ENCODE measurements at regions not wholly inside any gene's neighbourhood (a gene's known extent, or its start where the extent isn't known, plus 50 kb on each side); places are given as distances from the start of the nearest gene placed in this dataset.

GRCh38 chr5:110050640-110051345 lies 361.1 kb downstream of the MAN2A1 start:
- FAIRE-seq (no peak), DNase-seq (ENCODE audit: low read depth, low spot score) (no peak), ATAC-seq (no peak)
- ChIA-PET RAD21 (ENCODE audit: unreplicated experiment) (no interaction called here), POLR2A (no interaction called here), CTCF (interaction anchor here (0.7 kb wide), 1 partner anchor 629 kb away, joined by 3 read pairs; no protein-coding TSS in a partner anchor), SMC1A (ENCODE audit: uncharacterized antibody, unreplicated experiment) (interaction anchor here (1.3 kb wide), 1 partner anchor 13 kb away, joined by 3 read pairs; no protein-coding TSS in a partner anchor)
- H3K9ac ChIP-seq (ENCODE audit: control insufficient read depth, insufficient read depth, low read length): no peak overlapping the region
- no peaks in the 10 kb centered on the region for H3K36me3 ChIP-seq (ENCODE audit: control insufficient read depth in 2 of 2, insufficient read depth in 2 of 2, low read length in 1 of 2)
- H3K27me3 ChIP-seq (replicated peaks in 1 of 2; ENCODE audit: control insufficient read depth in 2 of 2, insufficient read depth in 2 of 2, low read length in 1 of 2): no peaks in the 10 kb centered on the region; a peak in 1 of 4 replicates
- WGBS (ENCODE audit: insufficient coverage, insufficient replicate concordance, low lambda C conversion rate, missing lambda C conversion rate): 67% methylated on average over 5 of the region's 5 CpGs
- in situ Hi-C loops (cut with MboI): no loop called here
- no peak for TF ChIP-seq ZZZ3 (IDR thresholded peaks at IDR 0.05; ENCODE audit: control insufficient read depth, insufficient read length, low read depth)
- no peak for TF ChIP-seq EED (IDR thresholded peaks at IDR 0.05; ENCODE audit: low read depth)
- TF ChIP-seq SMAD5 (IDR thresholded peaks at IDR 0.05; ENCODE audit: low read depth): no peak
- TF ChIP-seq YY1 (IDR thresholded peaks at IDR 0.05; ENCODE audit: low read depth, low read length): no peak
- no peak for TF ChIP-seq SREBF2 (IDR thresholded peaks at IDR 0.05; ENCODE audit: low read length)
- no peak for TF ChIP-seq RELA (IDR thresholded peaks at IDR 0.05; ENCODE audit: borderline replicate concordance, partially characterized antibody)
- no peak for TF ChIP-seq CHD2 (IDR thresholded peaks at IDR 0.05; ENCODE audit: borderline replicate concordance, low read depth, low read length)
- no peak for TF ChIP-seq CBFB (IDR thresholded peaks at IDR 0.05; ENCODE audit: low read depth)
- TF ChIP-seq USF2 (IDR thresholded peaks at IDR 0.05; ENCODE audit: borderline replicate concordance, low read depth, low read length): no peak
- TF ChIP-seq PBX3 (IDR thresholded peaks at IDR 0.05; ENCODE audit: insufficient replicate concordance, low read depth, low read length): no peak
- no peak for TF ChIP-seq CREM (IDR thresholded peaks at IDR 0.05; ENCODE audit: low read depth)
- TF ChIP-seq POLR2AphosphoS5 (IDR thresholded peaks at IDR 0.05; ENCODE audit: low read length): no peak
- no peak for TF ChIP-seq ZBED1 (IDR thresholded peaks at IDR 0.05; ENCODE audit: borderline replicate concordance)
- no peak for TF ChIP-seq IRF5 (IDR thresholded peaks at IDR 0.05; ENCODE audit: borderline replicate concordance)
- TF ChIP-seq RB1 (IDR thresholded peaks at IDR 0.05; ENCODE audit: borderline replicate concordance): no peak
- no peak for TF ChIP-seq RCOR1 (conservative IDR thresholded peaks at IDR 0.05; ENCODE audit: low read depth, low read length)
- intact Hi-C loops (cut with micrococcal nuclease; ENCODE audit: unreplicated experiment): no loop called here
- H2AFZ ChIP-seq (ENCODE audit: control insufficient read depth, low read depth, low read length): no peak overlapping the region
- H3K4me2 ChIP-seq (ENCODE audit: control insufficient read depth, insufficient read depth): no peak overlapping the region
- BruUV-seq (replicated peaks): no TSS peak
- no peaks in the 10 kb centered on the region for H3K4me1 ChIP-seq (ENCODE audit: control insufficient read depth, insufficient read depth, low read length)
- no peak overlapping the region for H3K4me3 ChIP-seq
- no peak overlapping the region for H3K27ac ChIP-seq (ENCODE audit: control insufficient read depth, insufficient read depth)
- no peaks in the 10 kb centered on the region for H3K9me3 ChIP-seq (replicated peaks; ENCODE audit: control insufficient read depth, insufficient read depth, low read length)
- H3K79me2 ChIP-seq (ENCODE audit: control insufficient read depth, insufficient read depth, low read length): no peaks in the 10 kb centered on the region
- H4K20me1 ChIP-seq (ENCODE audit: control insufficient read depth, insufficient read depth): no peaks in the 10 kb centered on the region

Data from GM12878 (cell line).